ENCODE measurements at regions not wholly inside any gene's neighbourhood (a gene's known extent, or its start where the extent isn't known, plus 50 kb on each side); places are given as distances from the start of the nearest gene placed in this dataset.

DNA sequence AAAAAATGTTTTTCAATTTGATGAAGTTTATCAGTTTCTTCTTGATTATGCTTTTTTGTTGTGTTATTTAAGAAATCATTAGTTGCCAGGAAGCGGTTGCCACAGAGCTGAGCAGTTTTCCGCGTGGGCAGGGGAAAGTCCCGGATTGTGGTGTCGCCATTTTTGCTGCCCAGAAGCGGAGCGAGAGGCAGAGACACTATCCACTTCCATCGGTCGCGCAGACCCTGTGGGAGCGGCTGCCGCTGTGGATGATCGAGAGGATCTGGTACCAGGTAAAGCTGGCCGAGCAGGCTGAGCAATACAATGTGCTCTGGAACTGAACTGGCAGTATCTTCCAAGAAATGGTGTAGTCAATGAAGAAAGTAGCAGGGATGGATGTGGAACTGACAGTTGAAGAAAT lies 119.8 kb downstream of the ZNF736 start:
- TF ChIP-seq TEAD4 (CRISPR knock-in tag; IDR thresholded peaks at IDR 0.05) (no peak), MAX (CRISPR knock-in tag; IDR thresholded peaks at IDR 0.05) (no peak), MXD4 (CRISPR knock-in tag; IDR thresholded peaks at IDR 0.05; ENCODE audit: borderline replicate concordance) (no peak), RORB (CRISPR knock-in tag; IDR thresholded peaks at IDR 0.05) (no peak), CREB1 (CRISPR knock-in tag; IDR thresholded peaks at IDR 0.05) (no peak)
- TF ChIP-seq, protein P1, sequence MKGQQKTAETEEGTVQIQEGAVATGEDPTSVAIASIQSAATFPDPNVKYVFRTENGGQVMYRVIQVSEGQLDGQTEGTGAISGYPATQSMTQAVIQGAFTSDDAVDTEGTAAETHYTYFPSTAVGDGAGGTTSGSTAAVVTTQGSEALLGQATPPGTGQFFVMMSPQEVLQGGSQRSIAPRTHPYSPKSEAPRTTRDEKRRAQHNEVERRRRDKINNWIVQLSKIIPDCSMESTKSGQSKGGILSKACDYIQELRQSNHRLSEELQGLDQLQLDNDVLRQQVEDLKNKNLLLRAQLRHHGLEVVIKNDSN (CRISPR knock-in tag; IDR thresholded peaks at IDR 0.05): no peak

Data from WTC11 (cell line).